Esophagus muscularis mucosa (tissue), 3 donors: ENCODE measurements at regions not wholly inside any gene's neighbourhood (a gene's known extent, or its start where the extent isn't known, plus 50 kb on each side); places are given as distances from the start of the nearest gene placed in this dataset.

Experiments used
- POLR2A ChIP-seq: fragments of 450-650 bp; IDR thresholded peaks from one replicate; pipeline ENCODE4 v1.6.1; 2017; ENCODE audit warnings: antibody characterized with exemption, moderate library complexity, mild to moderate bottlenecking, low read depth
- POLR2AphosphoS5 ChIP-seq, 2 donors: sonication (generic); formaldehyde crosslinking; IDR thresholded peaks; one replicate each; pipeline ENCODE4 v1.6.1; 2017; ENCODE audit warnings: antibody characterized with exemption in 2 of 2
- TF ChIP-seq, protein P1 (sequence below), 3 experiments: fragments of 200-600 bp in 2 of 3; fragments of 450-650 bp in 1 of 3; sonication (generic) in 2 of 3; IDR thresholded peaks; one replicate each; pipeline ENCODE4 v1.5.1; 2017 to 2019; ENCODE audit warnings: antibody characterized with exemption in 3 of 3, mild to moderate bottlenecking in 2 of 3, moderate library complexity in 1 of 3

- TF ChIP-seq POLR2AphosphoS5 (IDR thresholded peaks at IDR 0.05) (no peak), POLR2A (no peak)
- TF ChIP-seq, protein P1, sequence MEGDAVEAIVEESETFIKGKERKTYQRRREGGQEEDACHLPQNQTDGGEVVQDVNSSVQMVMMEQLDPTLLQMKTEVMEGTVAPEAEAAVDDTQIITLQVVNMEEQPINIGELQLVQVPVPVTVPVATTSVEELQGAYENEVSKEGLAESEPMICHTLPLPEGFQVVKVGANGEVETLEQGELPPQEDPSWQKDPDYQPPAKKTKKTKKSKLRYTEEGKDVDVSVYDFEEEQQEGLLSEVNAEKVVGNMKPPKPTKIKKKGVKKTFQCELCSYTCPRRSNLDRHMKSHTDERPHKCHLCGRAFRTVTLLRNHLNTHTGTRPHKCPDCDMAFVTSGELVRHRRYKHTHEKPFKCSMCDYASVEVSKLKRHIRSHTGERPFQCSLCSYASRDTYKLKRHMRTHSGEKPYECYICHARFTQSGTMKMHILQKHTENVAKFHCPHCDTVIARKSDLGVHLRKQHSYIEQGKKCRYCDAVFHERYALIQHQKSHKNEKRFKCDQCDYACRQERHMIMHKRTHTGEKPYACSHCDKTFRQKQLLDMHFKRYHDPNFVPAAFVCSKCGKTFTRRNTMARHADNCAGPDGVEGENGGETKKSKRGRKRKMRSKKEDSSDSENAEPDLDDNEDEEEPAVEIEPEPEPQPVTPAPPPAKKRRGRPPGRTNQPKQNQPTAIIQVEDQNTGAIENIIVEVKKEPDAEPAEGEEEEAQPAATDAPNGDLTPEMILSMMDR (IDR thresholded peaks at IDR 0.05): no peak
These were observed 88.6 kb upstream of the GNG12 start for GRCh38 chr1:67921725-67922489.
